ENCODE measurements at regions not wholly inside any gene's neighbourhood (a gene's known extent, or its start where the extent isn't known, plus 50 kb on each side); places are given as distances from the start of the nearest gene placed in this dataset.

GRCh38 chr22:48869788-48870187 lies 957.9 kb downstream of the BRD1 start:
- in situ Hi-C loops (cut with MboI; ENCODE audit: low sequenced_read_pairs), result no loop called here
- ChIA-PET POLR2A (ENCODE audit: unreplicated experiment) (no interaction called here), CTCF (no interaction called here)
- ATAC-seq (ENCODE audit: low read depth) (no peak), DNase-seq (no peak)
- Histone ChIP-seq H3K36me3 (ENCODE audit: control insufficient read depth, insufficient read depth, low read length) (no peaks in the 10 kb centered on the region), H2AFZ (replicated peaks; ENCODE audit: low read length, poor library complexity) (no peak overlapping the region), H4K91ac (ENCODE audit: insufficient read depth, low read depth, low read length) (no peak overlapping the region), H3K4me2 (ENCODE audit: low read depth, low read length) (no peak overlapping the region), H3K23ac (ENCODE audit: low read depth, low read length) (no peak overlapping the region), H3K27me3 (ENCODE audit: control insufficient read depth, insufficient read depth, low read length) (no peaks in the 10 kb centered on the region), H4K5ac (ENCODE audit: low read depth, low read length) (no peak overlapping the region), H4K20me1 (ENCODE audit: insufficient read depth, low read length) (no peaks in the 10 kb centered on the region), H2BK15ac (ENCODE audit: low read depth, low read length) (no peak overlapping the region), H3K14ac (replicated peaks; ENCODE audit: low read depth, low read length) (no peak overlapping the region), H3K79me1 (ENCODE audit: low read depth in 1 of 2, low read length in 2 of 2) (no peaks in the 10 kb centered on the region), H4K8ac (ENCODE audit: low read depth in 2 of 2, low read length in 2 of 2) (no peak overlapping the region), H2BK5ac (ENCODE audit: low read depth, low read length, poor library complexity, severe bottlenecking) (no peak overlapping the region), H3K4me3 (ENCODE audit: insufficient read depth, low read depth, low read length) (no peak overlapping the region), H3K9ac (ENCODE audit: low read depth, low read length) (no peak overlapping the region), H2BK120ac (ENCODE audit: low read depth, low read length) (no peak overlapping the region), H3K4me1 (ENCODE audit: control insufficient read depth, insufficient read depth, low read length) (no peaks in the 10 kb centered on the region), H2BK20ac (ENCODE audit: low read depth, low read length) (no peak overlapping the region), H3K56ac (ENCODE audit: extremely low read depth, insufficient read depth, low read length) (no peak overlapping the region), H2AK5ac (ENCODE audit: low read depth, low read length) (no peak overlapping the region), H3K9me3 (ENCODE audit: control insufficient read depth, insufficient read depth, low read length) (peaks cover 48% of the 10 kb centered on the region), H3K9me1 (ENCODE audit: insufficient read depth, low read length) (no peaks in the 10 kb centered on the region), H2AK9ac (replicated peaks; ENCODE audit: low read depth, low read length, poor library complexity) (no peak overlapping the region), H3K18ac (ENCODE audit: low read depth, low read length) (no peak overlapping the region), H3K4ac (ENCODE audit: low read depth, low read length) (no peak overlapping the region), H3K27ac (ENCODE audit: insufficient read depth, low read length) (no peak overlapping the region)
- dilution Hi-C loops (cut with HindIII; ENCODE audit: low sequenced_read_pairs, unreplicated experiment), result no loop called here
- no TSS peak for BruUV-seq (replicated peaks)
- intact Hi-C loops (cut with micrococcal nuclease), result no loop called here
- no CpG with 5 or more reads among the region's 5 CpGs for WGBS, 2 experiments (ENCODE audit: extremely low coverage in 2 of 2, insufficient read length in 1 of 2)
- no peak for TF ChIP-seq SMC3 (IDR thresholded peaks at IDR 0.05; ENCODE audit: low read depth, low read length)
- no peak for TF ChIP-seq CTCF (conservative IDR thresholded peaks at IDR 0.05; ENCODE audit: low read depth, low read length)
- no peak for TF ChIP-seq CHD1 (IDR thresholded peaks at IDR 0.05; ENCODE audit: low read depth, low read length)
- no peak for TF ChIP-seq ELK1 (IDR thresholded peaks at IDR 0.05; ENCODE audit: borderline replicate concordance, low read depth, low read length)
- no peak for TF ChIP-seq RAD21 (IDR thresholded peaks at IDR 0.05; ENCODE audit: low read length)
- TF ChIP-seq BHLHE40 (IDR thresholded peaks at IDR 0.05; ENCODE audit: low read depth, low read length), result no peak
- no peak for TF ChIP-seq NFE2L2 (IDR thresholded peaks at IDR 0.05; ENCODE audit: low read depth, low read length)
- no peak for TF ChIP-seq RFX5 (IDR thresholded peaks at IDR 0.05; ENCODE audit: low read depth, low read length)
- TF ChIP-seq FOS (IDR thresholded peaks at IDR 0.05; ENCODE audit: low read depth, low read length), result no peak
- TF ChIP-seq CEBPB (IDR thresholded peaks at IDR 0.05; ENCODE audit: low read depth, low read length), result no peak
- no peak for TF ChIP-seq MXI1 (IDR thresholded peaks at IDR 0.05; ENCODE audit: borderline replicate concordance, low read depth, low read length)

Measured in IMR-90 (cell line).